BJ (cell line): ENCODE measurements at regions not wholly inside any gene's neighbourhood (a gene's known extent, or its start where the extent isn't known, plus 50 kb on each side); places are given as distances from the start of the nearest gene placed in this dataset.
A peak's percentile ranks its signal among the peaks of the same experiment; 100 is the strongest.
"Not testable (repeated sequence)": the region's sequence is repeated elsewhere in the genome, so short reads cannot be mapped to it uniquely, and the experiment has no call there.

Experiments used
- CTCF ChIA-PET: fragments of 350-600 bp; formaldehyde crosslinking; extraction: SDS; loops from one replicate; lab custom pipeline; 2021; ENCODE audit warnings: antibody characterized with exemption, inconsistent platforms; lab: Yijun Ruan, JAX
- POLR2A ChIA-PET: fragments of 300-600 bp; sonication (Branson Sonifier 250); formaldehyde crosslinking; extraction: SDS; loops from one replicate; lab custom pipeline; 2021; ENCODE audit warnings: antibody characterized with exemption; lab: Charles Lee
- DNase-seq: peaks from one replicate; pipeline ENCODE4 v3.0.0-alpha.2; 2011; ENCODE audit warnings: low read depth
- H3K27me3 ChIP-seq: 2 replicates; pipeline ENCODE4 v1.6.0; 2011; ENCODE audit warnings: low read length; ENCODE audit not compliant: control insufficient read depth, insufficient read depth
- H3K36me3 ChIP-seq: 2 replicates; pipeline ENCODE4 v1.5.1; 2011; ENCODE audit warnings: low read length; ENCODE audit not compliant: control insufficient read depth, insufficient read depth
- H3K4me3 ChIP-seq: 2 replicates; pipeline ENCODE4 v1.5.1; 2011; ENCODE audit warnings: low read depth, mild to moderate bottlenecking, control low read depth, low read length
- TF ChIP-seq, protein P1 (sequence below): IDR thresholded peaks from 2 replicates; pipeline ENCODE4 v1.5.1; 2011; ENCODE audit warnings: low read depth, mild to moderate bottlenecking, control low read depth, inconsistent platforms, low read length, moderate library complexity; ENCODE audit not compliant: insufficient read depth

DNA sequence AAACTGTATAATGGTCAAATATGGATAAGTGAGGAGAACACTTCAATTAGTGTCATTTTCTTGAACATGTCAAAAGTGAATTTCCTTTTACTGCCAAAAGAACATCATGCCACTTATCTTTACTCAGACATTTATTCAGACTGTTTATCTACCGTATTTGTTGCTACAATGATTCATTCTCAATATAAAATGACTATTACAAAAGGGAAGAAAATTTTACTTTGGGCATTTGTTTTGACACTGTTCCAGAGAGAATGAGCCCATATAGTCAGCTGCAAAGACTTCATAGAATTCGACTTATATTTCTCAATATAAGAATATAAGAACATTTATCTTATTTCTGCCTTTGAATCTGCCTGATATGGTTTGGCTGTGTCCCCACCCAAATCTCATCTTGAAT lies 1699.1 kb downstream of the BRINP3 start:
- TF ChIP-seq, protein P1, sequence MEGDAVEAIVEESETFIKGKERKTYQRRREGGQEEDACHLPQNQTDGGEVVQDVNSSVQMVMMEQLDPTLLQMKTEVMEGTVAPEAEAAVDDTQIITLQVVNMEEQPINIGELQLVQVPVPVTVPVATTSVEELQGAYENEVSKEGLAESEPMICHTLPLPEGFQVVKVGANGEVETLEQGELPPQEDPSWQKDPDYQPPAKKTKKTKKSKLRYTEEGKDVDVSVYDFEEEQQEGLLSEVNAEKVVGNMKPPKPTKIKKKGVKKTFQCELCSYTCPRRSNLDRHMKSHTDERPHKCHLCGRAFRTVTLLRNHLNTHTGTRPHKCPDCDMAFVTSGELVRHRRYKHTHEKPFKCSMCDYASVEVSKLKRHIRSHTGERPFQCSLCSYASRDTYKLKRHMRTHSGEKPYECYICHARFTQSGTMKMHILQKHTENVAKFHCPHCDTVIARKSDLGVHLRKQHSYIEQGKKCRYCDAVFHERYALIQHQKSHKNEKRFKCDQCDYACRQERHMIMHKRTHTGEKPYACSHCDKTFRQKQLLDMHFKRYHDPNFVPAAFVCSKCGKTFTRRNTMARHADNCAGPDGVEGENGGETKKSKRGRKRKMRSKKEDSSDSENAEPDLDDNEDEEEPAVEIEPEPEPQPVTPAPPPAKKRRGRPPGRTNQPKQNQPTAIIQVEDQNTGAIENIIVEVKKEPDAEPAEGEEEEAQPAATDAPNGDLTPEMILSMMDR = no peak
- no peak overlapping the region for H3K4me3 ChIP-seq
- no peaks in the 10 kb centered on the region for H3K36me3 ChIP-seq
- no peaks in the 10 kb centered on the region for H3K27me3 ChIP-seq
- POLR2A ChIA-PET = no interaction called here
- CTCF ChIA-PET = no interaction called here
- DNase-seq = no peak

DNA sequence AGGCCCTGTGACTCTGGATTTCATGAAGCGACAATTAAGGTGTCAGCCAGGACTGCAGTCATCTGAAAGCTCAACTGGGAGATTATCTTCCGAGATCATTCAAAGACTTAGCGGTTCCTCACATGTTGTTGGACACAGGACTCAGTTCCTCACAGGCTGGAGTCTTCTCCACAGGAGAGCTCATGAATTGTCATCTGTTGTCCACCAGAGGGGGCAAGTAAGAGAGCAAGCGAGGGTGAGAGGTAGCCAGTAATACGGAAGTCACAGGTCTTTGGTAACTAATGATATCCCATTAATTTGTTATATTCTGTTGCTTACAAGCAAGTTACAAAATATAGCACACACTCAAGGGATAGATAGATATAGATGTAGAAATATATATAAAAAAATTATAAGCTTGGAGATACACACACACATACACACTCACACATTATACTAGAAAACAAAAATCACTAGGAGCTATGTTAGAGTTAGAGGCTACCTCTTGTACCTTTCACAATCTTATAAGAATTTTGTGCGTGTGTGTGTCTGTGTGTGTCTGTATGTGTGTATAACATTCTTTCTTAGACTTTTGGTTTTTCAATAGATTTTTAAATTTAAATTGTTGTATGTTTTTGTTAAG lies 1695.3 kb downstream of the BRINP3 start:
- H3K36me3 ChIP-seq = no peaks in the 10 kb centered on the region
- CTCF ChIA-PET = no interaction called here
- no peak overlapping the region for H3K4me3 ChIP-seq
- POLR2A ChIA-PET = no interaction called here
- TF ChIP-seq, protein P1 = 0 out of 2 replicates have a peak, but pooled peaks have one; percentile 2
- DNase-seq = no peak
- H3K27me3 ChIP-seq = no peaks in the 10 kb centered on the region

DNA sequence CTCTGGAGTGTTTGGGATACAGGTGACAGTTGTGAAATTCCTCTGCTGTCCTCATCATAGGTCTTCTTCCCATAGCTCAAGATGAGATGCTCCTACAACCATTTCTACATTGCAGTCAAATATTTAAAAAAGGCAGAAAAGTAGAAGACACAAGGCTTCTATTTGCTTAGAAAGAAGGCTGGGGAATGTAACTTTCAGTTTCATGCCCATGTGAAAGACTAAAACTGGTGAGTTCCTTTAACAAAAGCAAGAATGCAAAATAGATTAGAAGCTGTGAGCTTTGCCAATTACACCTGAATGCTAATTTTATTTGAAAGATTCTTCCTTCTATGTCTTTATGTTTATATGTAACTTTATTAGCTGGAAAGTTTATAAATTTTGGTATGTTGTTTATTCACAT lies 1682.7 kb downstream of the BRINP3 start:
- POLR2A ChIA-PET = no interaction called here
- TF ChIP-seq, protein P1 = no peak
- no peak overlapping the region for H3K4me3 ChIP-seq
- DNase-seq = no peak
- no peaks in the 10 kb centered on the region for H3K27me3 ChIP-seq
- H3K36me3 ChIP-seq = no peaks in the 10 kb centered on the region
- CTCF ChIA-PET = no interaction called here

DNA sequence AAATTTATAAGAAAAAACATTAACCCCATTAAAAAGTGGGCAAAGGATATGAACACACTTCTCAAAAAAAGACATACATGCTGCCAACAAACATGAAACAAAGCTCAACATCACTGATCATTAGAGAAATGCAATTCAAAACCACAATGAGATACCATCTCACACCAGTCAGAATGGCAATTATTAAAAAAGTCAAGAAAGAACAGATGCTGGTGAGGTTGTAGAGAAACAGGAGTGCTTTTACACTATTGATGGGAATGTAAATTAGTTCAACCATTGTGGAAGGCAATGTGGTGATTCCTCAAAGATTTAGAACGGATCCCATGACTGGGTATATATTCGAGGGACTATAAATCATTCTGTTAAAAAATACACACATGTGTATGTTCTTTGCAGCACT lies 1665.5 kb downstream of the BRINP3 start:
- POLR2A ChIA-PET, CTCF ChIA-PET, H3K36me3 ChIP-seq, DNase-seq, H3K4me3 ChIP-seq, H3K27me3 ChIP-seq: not testable (repeated sequence)

DNA sequence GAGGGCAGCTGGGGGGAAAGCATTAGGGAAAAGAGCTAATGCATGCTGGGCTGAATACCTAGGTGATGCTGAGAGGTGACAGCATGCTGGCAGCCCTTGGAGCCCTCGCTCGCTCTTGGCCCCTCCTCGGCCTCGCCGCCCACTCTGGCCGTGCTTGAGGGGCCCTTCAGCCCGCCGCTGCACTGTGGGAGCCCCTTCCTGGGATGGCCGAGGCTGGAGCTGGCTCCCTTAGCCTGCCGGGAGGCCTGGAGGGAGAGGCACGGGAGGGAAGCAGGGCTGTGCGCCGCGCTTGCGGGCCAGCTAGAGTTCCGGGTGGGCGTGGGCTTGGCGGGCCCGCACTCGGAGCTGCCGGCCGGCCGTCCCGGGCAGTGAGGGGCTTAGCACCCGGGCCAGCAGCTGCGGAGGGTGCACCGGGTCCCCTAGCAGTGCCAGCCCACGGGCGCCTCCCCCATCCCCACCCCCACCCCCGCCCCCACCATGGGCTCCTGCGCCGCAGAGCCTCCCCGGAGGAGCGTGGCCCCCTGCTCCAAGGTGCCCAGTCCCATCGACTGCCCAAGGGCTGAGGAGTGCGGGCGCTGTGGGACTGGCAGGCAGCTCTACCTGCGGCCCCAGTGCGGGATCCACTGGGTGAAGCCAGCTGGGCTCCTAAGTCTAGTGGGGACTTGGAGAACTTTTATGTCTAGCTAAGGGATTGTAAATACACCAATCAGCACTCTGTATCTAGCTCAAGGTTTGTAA lies 1664.7 kb downstream of the BRINP3 start:
- CTCF ChIA-PET, DNase-seq, H3K4me3 ChIP-seq, H3K36me3 ChIP-seq, H3K27me3 ChIP-seq, POLR2A ChIA-PET: not testable (repeated sequence)

DNA sequence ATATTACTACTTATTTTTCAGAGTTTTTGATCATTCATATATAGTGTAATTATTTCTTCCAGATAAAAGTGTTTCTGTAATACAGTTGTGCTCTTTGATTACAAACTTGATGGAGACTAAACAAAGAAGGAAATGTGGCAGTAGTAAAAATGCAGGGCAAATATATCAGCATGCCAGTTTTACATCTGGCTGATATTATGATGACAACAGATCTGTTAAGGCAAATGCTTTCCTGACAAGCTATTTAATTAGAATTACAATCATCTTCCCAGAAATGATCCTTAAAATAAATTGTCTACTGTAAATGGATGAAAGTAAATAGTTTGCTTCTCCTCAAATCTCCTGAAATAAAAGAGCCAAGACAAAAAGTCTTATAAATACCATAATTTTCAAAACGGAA lies 1659.8 kb downstream of the BRINP3 start:
- DNase-seq = no peak
- no peaks in the 10 kb centered on the region for H3K36me3 ChIP-seq
- POLR2A ChIA-PET = no interaction called here
- CTCF ChIA-PET = no interaction called here
- no peak overlapping the region for H3K4me3 ChIP-seq
- TF ChIP-seq, protein P1 = no peak
- no peaks in the 10 kb centered on the region for H3K27me3 ChIP-seq
